ENCODE measurements at regions not wholly inside any gene's neighbourhood (a gene's known extent, or its start where the extent isn't known, plus 50 kb on each side); places are given as distances from the start of the nearest gene placed in this dataset.

- no peak for TF ChIP-seq CTCF (IDR thresholded peaks at IDR 0.05; ENCODE audit: unreplicated experiment)
- Mint-ChIP-seq H3K4me1 (peaks cover 26% of the 10 kb centered on the region), H3K9me3 (no peaks in the 10 kb centered on the region)
Measured at GRCh38 chr11:25859776-25860175, 472.2 kb upstream of the ANO3 start.

GRCh38 chr11:25860677-25861450 is 471.1 kb upstream of the ANO3 start:
- Mint-ChIP-seq H3K4me1 (peaks cover 26% of the 10 kb centered on the region), H3K9me3 (no peaks in the 10 kb centered on the region), H3K27ac (no peak overlapping the region), H3K27me3 (ENCODE audit: low read depth) (peaks cover 13% of the 10 kb centered on the region), H3K36me3 (no peaks in the 10 kb centered on the region), H3K4me3 (no peak overlapping the region)
- no peak for DNase-seq (ENCODE audit: low spot score in 2 of 2, unreplicated experiment in 2 of 2)
- no peak for TF ChIP-seq CTCF (IDR thresholded peaks at IDR 0.05; ENCODE audit: unreplicated experiment)

More at GRCh38 chr11:25859776-25860175, 472.2 kb upstream of the ANO3 start:
- no peak overlapping the region for H3K27ac Mint-ChIP-seq
- no peak overlapping the region for H3K4me3 Mint-ChIP-seq
- peaks cover 11% of the 10 kb centered on the region for H3K27me3 Mint-ChIP-seq (ENCODE audit: low read depth)
- no peaks in the 10 kb centered on the region for H3K36me3 Mint-ChIP-seq
- DNase-seq (ENCODE audit: low spot score in 2 of 2, unreplicated experiment in 2 of 2), result no peak

GRCh38 chr11:25862159-25862558 is 469.8 kb upstream of the ANO3 start:
- DNase-seq (ENCODE audit: low spot score in 2 of 2, unreplicated experiment in 2 of 2), result no peak
- H3K4me1 Mint-ChIP-seq, result peaks cover 22% of the 10 kb centered on the region
- H3K36me3 Mint-ChIP-seq, result no peaks in the 10 kb centered on the region
- no peaks in the 10 kb centered on the region for H3K9me3 Mint-ChIP-seq
- H3K27me3 Mint-ChIP-seq (ENCODE audit: low read depth), result peaks cover 13% of the 10 kb centered on the region
- TF ChIP-seq CTCF (IDR thresholded peaks at IDR 0.05; ENCODE audit: unreplicated experiment), result no peak
- H3K27ac Mint-ChIP-seq, result no peak overlapping the region
- no peak overlapping the region for H3K4me3 Mint-ChIP-seq

GRCh38 chr11:25863986-25864385 is 467.9 kb upstream of the ANO3 start:
- H3K36me3 Mint-ChIP-seq, result no peaks in the 10 kb centered on the region
- DNase-seq (ENCODE audit: low spot score in 2 of 2, unreplicated experiment in 2 of 2), result no peak
- H3K27me3 Mint-ChIP-seq (ENCODE audit: low read depth), result peaks cover 11% of the 10 kb centered on the region
- no peaks in the 10 kb centered on the region for H3K9me3 Mint-ChIP-seq
- H3K4me1 Mint-ChIP-seq, result peaks cover 20% of the 10 kb centered on the region
- no peak for TF ChIP-seq CTCF (IDR thresholded peaks at IDR 0.05; ENCODE audit: unreplicated experiment)
- no peak overlapping the region for H3K27ac Mint-ChIP-seq
- H3K4me3 Mint-ChIP-seq, result no peak overlapping the region

- Mint-ChIP-seq H3K4me3 (no peak overlapping the region), H3K9me3 (peaks cover 18% of the 10 kb centered on the region), H3K27me3 (ENCODE audit: low read depth) (peaks cover 5% of the 10 kb centered on the region), H3K27ac (no peak overlapping the region), H3K36me3 (no peaks in the 10 kb centered on the region), H3K4me1 (no peaks in the 10 kb centered on the region)
- no peak for DNase-seq (ENCODE audit: low spot score in 2 of 2, unreplicated experiment in 2 of 2)
- TF ChIP-seq CTCF (IDR thresholded peaks at IDR 0.05; ENCODE audit: unreplicated experiment), result no peak
Measured at GRCh38 chr11:25876456-25876965, 455.4 kb upstream of the ANO3 start.
